Activated CD8-positive, alpha-beta memory T cell treated with anti-CD3 and anti-CD28 coated beads for 1 hour (primary cell): ENCODE measurements at regions not wholly inside any gene's neighbourhood (a gene's known extent, or its start where the extent isn't known, plus 50 kb on each side); places are given as distances from the start of the nearest gene placed in this dataset.
"Not testable (repeated sequence)": the region's sequence is repeated elsewhere in the genome, so short reads cannot be mapped to it uniquely, and the experiment has no call there.

Experiments
- DNase-seq, 2 donors: peaks; one replicate each; pipeline ENCODE4 v3.0.0-alpha.2; 2020; ENCODE audit warnings: low read depth in 1 of 2; ENCODE audit errors: extremely low read depth in 1 of 2

GRCh38 chr1:195715652-195716051 lies 892.6 kb downstream of the KCNT2 start:
- no peak for DNase-seq

- no peak for DNase-seq
Observed at GRCh38 chr1:195714248-195714647, 894.0 kb downstream of the KCNT2 start.

- no peak for DNase-seq
Observed at GRCh38 chr1:195709821-195710220, 898.4 kb downstream of the KCNT2 start.

GRCh38 chr1:195704028-195704427 lies 904.2 kb downstream of the KCNT2 start:
- DNase-seq, result no peak

GRCh38 chr1:195701149-195701548 lies 907.1 kb downstream of the KCNT2 start:
- DNase-seq, result no peak

- DNase-seq, result no peak
Observed at GRCh38 chr1:195697130-195697529, 911.1 kb downstream of the KCNT2 start.

GRCh38 chr1:195686764-195687163 lies 921.5 kb downstream of the KCNT2 start:
- no peak for DNase-seq

- DNase-seq, result no peak
Observed at GRCh38 chr1:195664628-195665027, 943.6 kb downstream of the KCNT2 start.

- DNase-seq, result no peak
Observed at GRCh38 chr1:195663549-195664280, 944.5 kb downstream of the KCNT2 start.

- no peak for DNase-seq
Observed at GRCh38 chr1:195656780-195657179, 951.5 kb downstream of the KCNT2 start.

GRCh38 chr1:195648875-195649274 lies 959.4 kb downstream of the KCNT2 start:
- DNase-seq, result not testable (repeated sequence)

- no peak for DNase-seq
Observed at GRCh38 chr1:195637539-195637938, 970.7 kb downstream of the KCNT2 start.

- no peak for DNase-seq
Observed at GRCh38 chr1:195618287-195618686, 990.0 kb downstream of the KCNT2 start.

GRCh38 chr1:195617106-195617505 lies 991.1 kb downstream of the KCNT2 start:
- DNase-seq, result no peak

GRCh38 chr1:195608883-195609282 lies 999.4 kb downstream of the KCNT2 start:
- DNase-seq, result no peak

GRCh38 chr1:195606483-195606882 lies 1001.8 kb downstream of the KCNT2 start:
- DNase-seq, result no peak

GRCh38 chr1:195604287-195604686 lies 1004.0 kb downstream of the KCNT2 start:
- DNase-seq, result no peak

- no peak for DNase-seq
Observed at GRCh38 chr1:195597891-195598290, 1010.3 kb downstream of the KCNT2 start.

GRCh38 chr1:195594773-195595172 lies 1013.5 kb downstream of the KCNT2 start:
- no peak for DNase-seq

GRCh38 chr1:195594322-195594721 lies 1013.9 kb downstream of the KCNT2 start:
- no peak for DNase-seq

GRCh38 chr1:195591917-195592672 lies 1016.1 kb downstream of the KCNT2 start:
- no peak for DNase-seq

GRCh38 chr1:195590649-195591048 lies 1017.6 kb downstream of the KCNT2 start:
- no peak for DNase-seq
